ENCODE measurements at regions not wholly inside any gene's neighbourhood (a gene's known extent, or its start where the extent isn't known, plus 50 kb on each side); places are given as distances from the start of the nearest gene placed in this dataset.
A peak's percentile ranks its signal among the peaks of the same experiment; 100 is the strongest.
"Not testable (repeated sequence)": the region's sequence is repeated elsewhere in the genome, so short reads cannot be mapped to it uniquely, and the experiment has no call there.

- no peak for DNase-seq
These were observed 268.2 kb downstream of the SH3GL2 start for GRCh38 chr9:17846948-17847655.

GRCh38 chr9:17847908-17848307 is 269.0 kb downstream of the SH3GL2 start:
- DNase-seq: no peak

- no peak for DNase-seq
These were observed 273.2 kb downstream of the SH3GL2 start for GRCh38 chr9:17852108-17852507.

DNA sequence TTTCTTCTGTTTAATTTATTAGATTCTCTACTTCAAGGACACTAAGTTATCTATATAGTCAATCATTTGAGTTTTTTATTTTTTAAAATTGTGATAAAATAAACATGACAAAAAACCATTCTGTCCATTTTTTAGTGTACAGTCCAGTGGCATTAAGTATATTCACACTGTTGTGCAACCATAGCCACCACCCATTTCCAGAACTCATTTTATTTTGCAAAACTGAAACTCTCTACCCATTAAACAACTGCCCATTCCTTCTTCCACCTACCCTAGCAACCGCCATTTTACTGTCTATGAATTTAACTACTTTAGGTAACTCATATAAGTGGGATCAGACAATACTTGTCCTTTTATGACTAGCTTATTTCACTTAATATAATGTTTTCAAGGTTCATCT is 275.6 kb downstream of the SH3GL2 start:
- no peak for DNase-seq

GRCh38 chr9:17856995-17857394 is 278.1 kb downstream of the SH3GL2 start:
- no peak for DNase-seq

DNA sequence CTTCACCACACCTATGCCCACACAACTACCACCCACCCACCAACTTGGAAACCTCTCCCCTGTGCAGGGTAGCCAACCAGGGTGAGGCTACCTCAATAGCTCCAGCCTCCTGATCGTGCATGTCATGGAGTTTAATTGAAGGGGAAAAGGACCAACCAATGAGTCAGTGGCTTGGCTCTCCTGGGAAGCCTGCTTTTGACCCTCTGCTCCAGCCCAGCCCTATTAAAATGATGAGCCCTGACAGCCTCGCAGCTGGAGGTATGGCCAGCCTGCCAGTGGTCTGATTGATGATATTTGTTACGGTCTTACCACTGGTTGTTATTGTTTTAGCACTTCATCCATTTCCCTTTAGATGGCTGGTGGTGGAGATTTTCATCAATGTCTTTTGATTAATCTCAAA is 280.4 kb downstream of the SH3GL2 start:
- no peak for DNase-seq

GRCh38 chr9:17859987-17860386 is 281.1 kb downstream of the SH3GL2 start:
- DNase-seq: no peak

- DNase-seq: peak; percentile 26 to 70 (median 37)
These were observed 283.2 kb downstream of the SH3GL2 start for GRCh38 chr9:17862101-17862500.

DNA sequence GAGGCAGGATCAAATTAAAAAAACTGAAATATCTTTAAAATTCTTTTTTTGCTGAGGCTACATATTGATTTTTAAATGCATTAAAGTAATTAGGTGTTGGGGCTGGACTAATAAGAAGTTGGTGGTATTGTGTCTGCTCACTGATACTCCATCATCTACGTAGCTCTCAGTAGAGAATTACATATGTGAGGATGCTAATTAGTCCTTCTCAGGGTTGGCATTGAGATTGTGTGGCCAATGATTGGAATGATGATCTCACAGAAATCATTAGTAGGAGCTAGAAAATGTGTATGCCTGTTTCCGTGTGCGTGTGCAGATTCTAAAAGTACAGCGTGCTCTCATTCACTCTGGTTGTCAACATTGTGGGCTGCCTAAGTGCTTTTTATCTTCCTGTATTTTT is 283.8 kb downstream of the SH3GL2 start:
- DNase-seq: no peak

DNA sequence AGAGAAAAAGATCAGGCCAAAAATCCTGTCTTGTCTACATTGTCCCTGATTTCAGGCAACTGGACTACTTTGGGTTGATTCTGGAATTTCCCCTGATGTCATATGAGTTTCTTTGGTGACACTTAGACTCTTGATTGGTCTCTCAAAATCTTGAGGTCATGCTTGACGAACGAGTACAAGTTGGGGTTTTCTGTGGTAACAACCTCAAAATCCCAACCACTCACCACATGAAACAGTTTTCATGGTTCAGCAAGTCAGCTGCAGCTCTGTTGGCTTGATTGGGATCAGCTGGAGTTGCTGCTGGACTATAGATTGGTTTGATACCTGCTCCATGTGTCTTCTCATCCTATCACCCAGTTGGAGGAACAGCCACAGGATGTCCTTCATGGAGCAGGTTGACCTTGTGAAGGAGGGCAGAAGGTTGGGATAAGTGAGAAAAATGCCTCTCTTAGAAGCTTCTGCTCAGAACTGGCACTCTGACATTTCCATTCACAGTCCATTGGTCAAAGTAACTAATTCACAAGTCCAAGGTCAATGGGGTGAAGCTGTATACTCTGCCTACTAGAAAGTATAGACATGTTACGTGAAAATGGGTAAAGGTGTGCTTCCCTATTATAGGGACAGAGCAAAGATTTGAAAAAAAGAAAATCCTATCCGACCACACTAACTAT is 284.5 kb downstream of the SH3GL2 start:
- DNase-seq: no peak

DNA sequence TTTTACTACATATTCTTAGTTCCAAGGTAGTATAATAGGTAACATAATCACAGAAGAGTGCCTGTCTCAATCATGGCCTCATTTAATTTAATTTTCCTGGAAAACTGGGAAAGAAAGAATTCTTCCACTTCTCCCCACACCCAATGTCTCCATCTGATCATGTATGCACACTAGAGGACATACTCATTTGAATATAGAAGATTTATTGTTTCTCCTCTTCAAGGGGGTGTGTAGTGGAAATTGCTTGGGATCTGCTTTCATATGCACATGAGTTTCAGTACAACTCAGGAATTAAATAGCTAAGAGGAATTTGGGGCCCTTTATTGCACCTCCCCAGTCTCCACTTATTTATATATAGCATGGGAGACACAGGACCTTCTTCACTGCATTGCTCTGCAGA is 285.1 kb downstream of the SH3GL2 start:
- no peak for DNase-seq

- no peak for DNase-seq
These were observed 286.1 kb downstream of the SH3GL2 start for GRCh38 chr9:17864951-17865350.

GRCh38 chr9:17865881-17866280 is 287.0 kb downstream of the SH3GL2 start:
- DNase-seq: peak in 2 of 3 donors; percentile 43 to 84

- DNase-seq: peak in 1 of 3 donors; percentile 52
These were observed 291.9 kb downstream of the SH3GL2 start for GRCh38 chr9:17870722-17871121.

GRCh38 chr9:17871213-17871890 is 292.5 kb downstream of the SH3GL2 start:
- no peak for DNase-seq

GRCh38 chr9:17875886-17876285 is 297.0 kb downstream of the SH3GL2 start:
- DNase-seq: peak in 1 of 3 donors; percentile 44

- no peak for DNase-seq
These were observed 297.8 kb downstream of the SH3GL2 start for GRCh38 chr9:17876687-17877086.

GRCh38 chr9:17878810-17879370 is 300.0 kb downstream of the SH3GL2 start:
- no peak for DNase-seq

DNA sequence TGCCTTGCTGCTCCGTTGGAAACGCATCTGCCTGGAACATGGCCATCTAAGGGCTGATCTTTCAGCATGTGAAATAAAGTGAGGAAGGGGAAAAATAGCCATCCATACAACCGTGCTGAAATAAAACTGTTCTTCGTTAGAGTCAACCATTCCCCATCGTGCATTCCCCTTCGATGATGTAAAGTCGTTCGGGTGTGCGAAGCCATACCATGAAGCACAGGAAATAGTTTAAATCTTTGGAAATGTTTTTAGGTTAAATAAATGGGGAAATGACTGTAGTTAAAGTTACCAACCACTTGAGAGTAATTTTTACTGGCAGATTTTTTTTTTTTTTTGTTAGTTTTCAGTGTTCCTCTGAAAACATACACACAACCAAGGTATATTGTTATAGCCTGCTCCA is 302.5 kb downstream of the SH3GL2 start:
- DNase-seq: no peak

DNA sequence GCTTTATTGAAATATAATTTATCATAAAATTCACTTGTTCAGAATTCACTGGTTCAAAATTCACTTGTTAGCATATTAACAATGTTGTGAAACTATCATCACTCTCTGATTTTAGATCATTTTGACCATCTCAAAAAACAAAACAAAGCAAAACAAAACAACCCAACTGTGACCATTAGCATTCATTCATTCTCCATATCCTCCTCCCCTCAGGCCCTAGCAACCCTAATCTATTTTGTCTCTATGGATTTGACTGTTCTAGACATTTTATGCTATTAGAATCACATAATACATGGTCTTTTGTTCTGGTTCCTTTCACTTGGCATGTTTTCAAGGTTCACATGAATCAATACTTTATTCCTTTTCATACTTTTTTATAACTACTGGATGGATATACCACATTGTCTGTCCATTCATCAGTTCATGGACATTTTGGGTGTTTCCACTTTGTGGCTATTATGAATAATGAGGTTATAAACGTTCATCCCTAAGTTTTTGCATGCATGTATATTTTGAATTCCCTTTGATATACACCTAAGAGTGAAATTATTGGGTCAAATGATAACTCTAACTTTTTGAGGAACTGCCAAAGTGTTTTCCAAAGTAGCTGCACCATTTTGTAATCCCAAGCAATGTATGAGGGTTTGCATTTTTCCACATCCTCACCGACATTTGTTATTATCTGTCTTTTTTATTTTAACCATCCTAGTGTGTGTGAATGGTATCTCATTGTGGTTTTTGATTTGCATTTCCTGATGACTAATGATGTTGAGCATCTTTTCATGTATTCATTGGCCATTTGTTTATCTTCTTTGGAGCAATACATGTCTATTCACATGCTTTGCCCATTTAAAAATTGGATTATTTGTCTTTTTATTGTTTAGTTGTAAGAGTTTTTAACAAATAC is 304.1 kb downstream of the SH3GL2 start:
- DNase-seq: no peak

GRCh38 chr9:17888066-17888465 is 309.2 kb downstream of the SH3GL2 start:
- DNase-seq: peak in 2 of 3 donors; percentile 51 to 81

DNA sequence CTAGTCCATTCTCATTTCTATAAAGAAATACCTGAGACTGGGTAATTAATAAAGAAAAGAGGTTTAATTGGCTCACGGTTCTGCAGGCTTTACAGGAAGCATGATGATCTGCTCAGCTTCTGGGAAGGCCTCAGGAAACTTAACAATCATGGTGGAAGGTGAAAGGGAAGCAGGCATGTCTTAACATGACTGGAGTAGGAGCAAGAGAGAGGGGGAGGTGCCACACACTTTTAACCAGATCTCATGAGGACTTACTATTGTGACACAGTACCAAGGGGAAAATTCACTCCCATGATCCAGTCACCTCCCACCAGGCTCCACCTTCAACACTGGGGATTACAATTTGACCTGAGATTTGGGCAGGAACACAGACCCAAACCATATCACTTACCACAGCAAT is 310.1 kb downstream of the SH3GL2 start:
- not testable (repeated sequence) for DNase-seq
